Erythroblast (primary cell): ENCODE measurements at regions not wholly inside any gene's neighbourhood (a gene's known extent, or its start where the extent isn't known, plus 50 kb on each side); places are given as distances from the start of the nearest gene placed in this dataset.
"Not testable (repeated sequence)": the region's sequence is repeated elsewhere in the genome, so short reads cannot be mapped to it uniquely, and the experiment has no call there.

Experiments used
- DNase-seq, 2 experiments: peaks; one replicate each; lab custom pipeline; 2025; lab: John Stamatoyannopoulos, UW
- GATA1 ChIP-seq: IDR thresholded peaks from 2 replicates; pipeline ENCODE4 v1.6.1; 2011; ENCODE audit warnings: low read depth, mild to moderate bottlenecking, control low read depth, low read length, moderate library complexity
- POLR2A ChIP-seq: IDR thresholded peaks from 2 replicates; pipeline ENCODE4 v1.6.1; 2011; ENCODE audit warnings: mild to moderate bottlenecking, low read length

GRCh38 chr17:45580924-45581323 lies 90.4 kb upstream of the PLEKHM1 start:
- no peak for TF ChIP-seq GATA1
- TF ChIP-seq POLR2A = no peak

GRCh38 chr17:45581860-45582259 lies 91.3 kb upstream of the PLEKHM1 start:
- no peak for DNase-seq

More at GRCh38 chr17:45580924-45581323, 90.4 kb upstream of the PLEKHM1 start:
- DNase-seq = no peak

GRCh38 chr17:45584092-45585036 lies 93.8 kb upstream of the PLEKHM1 start:
- TF ChIP-seq POLR2A (peak; percentile 24), GATA1 (no peak)
- no peak for DNase-seq

More at GRCh38 chr17:45581860-45582259, 91.3 kb upstream of the PLEKHM1 start:
- TF ChIP-seq POLR2A (no peak), GATA1 (no peak)

- not testable (repeated sequence) for DNase-seq
Observed at GRCh38 chr17:45585037-45585733, 94.7 kb upstream of the PLEKHM1 start.

GRCh38 chr17:45585794-45586650 lies 95.5 kb upstream of the PLEKHM1 start:
- not testable (repeated sequence) for DNase-seq

More at GRCh38 chr17:45585037-45585733, 94.7 kb upstream of the PLEKHM1 start:
- TF ChIP-seq POLR2A = peak; percentile 26

- DNase-seq = not testable (repeated sequence)
Observed at GRCh38 chr17:45586651-45586934, 96.1 kb upstream of the PLEKHM1 start.

- not testable (repeated sequence) for DNase-seq
Observed at GRCh38 chr17:45592433-45592923, 102.0 kb upstream of the PLEKHM1 start.

GRCh38 chr17:45596347-45596746 lies 105.8 kb upstream of the PLEKHM1 start:
- DNase-seq = not testable (repeated sequence)

GRCh38 chr17:45600052-45601012 lies 109.8 kb upstream of the PLEKHM1 start:
- not testable (repeated sequence) for DNase-seq

GRCh38 chr17:45601013-45601412 lies 110.5 kb upstream of the PLEKHM1 start:
- DNase-seq = not testable (repeated sequence)

- not testable (repeated sequence) for DNase-seq
Observed at GRCh38 chr17:45601605-45602539, 111.4 kb upstream of the PLEKHM1 start.

GRCh38 chr17:45605751-45606150 lies 115.2 kb upstream of the PLEKHM1 start:
- DNase-seq = not testable (repeated sequence)

GRCh38 chr17:45619984-45620405 lies 129.5 kb upstream of the PLEKHM1 start:
- not testable (repeated sequence) for DNase-seq

- not testable (repeated sequence) for DNase-seq
Observed at GRCh38 chr17:45620468-45620867, 129.9 kb upstream of the PLEKHM1 start.

- DNase-seq = not testable (repeated sequence)
Observed at GRCh38 chr17:45621087-45621486, 130.6 kb upstream of the PLEKHM1 start.

GRCh38 chr17:45622295-45622694 lies 131.8 kb upstream of the PLEKHM1 start:
- not testable (repeated sequence) for DNase-seq
